Putamen (tissue), 1 donor: ENCODE measurements at regions not wholly inside any gene's neighbourhood (a gene's known extent, or its start where the extent isn't known, plus 50 kb on each side); places are given as distances from the start of the nearest gene placed in this dataset.
"Not testable (repeated sequence)": the region's sequence is repeated elsewhere in the genome, so short reads cannot be mapped to it uniquely, and the experiment has no call there.

ENCODE experiments used
- DNase-seq: peaks from one replicate; pipeline ENCODE4 v3.0.0-alpha.2; 2016; ENCODE audit warnings: low spot score

GRCh38 chr3:163438760-163439159 is 1639.5 kb downstream of the SI start:
- no peak for DNase-seq

- no peak for DNase-seq
Observed at GRCh38 chr3:163422671-163423070, 1655.6 kb downstream of the SI start.

- no peak for DNase-seq
Observed at GRCh38 chr3:163391407-163392181, 1686.7 kb downstream of the SI start.

- DNase-seq = no peak
Observed at GRCh38 chr3:163384383-163384782, 1693.9 kb downstream of the SI start.

GRCh38 chr3:163382183-163382582 is 1696.1 kb downstream of the SI start:
- no peak for DNase-seq

- no peak for DNase-seq
Observed at GRCh38 chr3:163368168-163368567, 1710.1 kb downstream of the SI start.

- no peak for DNase-seq
Observed at GRCh38 chr3:163364717-163365116, 1713.6 kb downstream of the SI start.

GRCh38 chr3:163362151-163362550 is 1716.1 kb downstream of the SI start:
- DNase-seq = no peak

GRCh38 chr3:163361357-163361878 is 1716.9 kb downstream of the SI start:
- DNase-seq = not testable (repeated sequence)

- DNase-seq = no peak
Observed at GRCh38 chr3:163347944-163348343, 1730.4 kb downstream of the SI start.

- no peak for DNase-seq
Observed at GRCh38 chr3:163335429-163335828, 1742.9 kb downstream of the SI start.

- no peak for DNase-seq
Observed at GRCh38 chr3:163328680-163329079, 1749.6 kb downstream of the SI start.

GRCh38 chr3:163327086-163327485 is 1751.2 kb downstream of the SI start:
- no peak for DNase-seq

- DNase-seq = no peak
Observed at GRCh38 chr3:163315786-163316185, 1762.5 kb downstream of the SI start.

GRCh38 chr3:163306405-163306804 is 1771.9 kb downstream of the SI start:
- no peak for DNase-seq

- no peak for DNase-seq
Observed at GRCh38 chr3:163273694-163274093, 1777.1 kb downstream of the OTOL1 start.

- no peak for DNase-seq
Observed at GRCh38 chr3:163266731-163267130, 1770.1 kb downstream of the OTOL1 start.

- DNase-seq = no peak
Observed at GRCh38 chr3:163261618-163262017, 1765.0 kb downstream of the OTOL1 start.

GRCh38 chr3:163261056-163261455 is 1764.4 kb downstream of the OTOL1 start:
- DNase-seq = no peak

- no peak for DNase-seq
Observed at GRCh38 chr3:163218336-163218735, 1721.7 kb downstream of the OTOL1 start.

- DNase-seq = no peak
Observed at GRCh38 chr3:163213838-163214237, 1717.2 kb downstream of the OTOL1 start.

- DNase-seq = no peak
Observed at GRCh38 chr3:163196815-163197374, 1700.3 kb downstream of the OTOL1 start.

GRCh38 chr3:163196245-163196644 is 1699.6 kb downstream of the OTOL1 start:
- DNase-seq = no peak
